ENCODE measurements at regions not wholly inside any gene's neighbourhood (a gene's known extent, or its start where the extent isn't known, plus 50 kb on each side); places are given as distances from the start of the nearest gene placed in this dataset.

DNA sequence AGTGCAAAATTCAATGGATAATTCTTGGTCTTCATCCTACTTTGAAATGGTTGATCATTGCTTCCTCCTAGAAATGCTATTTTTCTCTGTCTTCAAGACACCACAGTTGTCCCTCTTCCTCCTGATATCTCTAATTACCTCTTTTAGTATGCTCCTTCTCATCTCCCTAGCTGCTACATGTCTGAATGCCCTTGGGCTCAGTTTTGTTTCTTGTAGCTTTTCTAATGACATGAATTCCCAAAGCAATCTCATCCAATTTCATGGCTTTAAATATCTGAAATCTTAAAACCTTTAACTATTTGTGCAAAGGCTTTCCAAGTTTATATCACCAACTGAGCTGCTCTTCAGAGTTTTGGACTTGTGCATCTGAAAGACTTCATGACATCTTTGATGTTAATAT lies 120.2 kb upstream of the RGS17 start:
- no peak for DNase-seq (ENCODE audit: low read depth)

DNA sequence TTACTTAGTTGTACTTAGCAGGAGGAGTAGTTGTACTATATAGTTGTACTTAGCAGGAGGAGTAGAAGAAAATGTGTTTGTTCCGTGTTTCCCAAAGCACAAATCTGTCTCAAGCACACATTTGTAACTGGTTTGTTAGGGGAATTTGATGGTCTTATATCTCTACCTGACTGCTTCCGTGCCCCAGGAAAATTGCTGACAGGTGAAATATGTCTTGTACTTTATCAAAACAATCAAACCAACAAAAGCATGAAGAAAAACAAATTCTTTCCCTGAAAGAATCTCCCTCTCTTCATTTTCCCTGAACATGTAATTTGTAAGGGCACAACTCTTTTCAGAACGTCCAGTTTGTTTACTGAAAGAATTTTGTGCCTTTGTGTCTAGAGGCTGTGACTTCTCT lies 106.6 kb upstream of the RGS17 start:
- no peak for DNase-seq (ENCODE audit: low read depth)

DNA sequence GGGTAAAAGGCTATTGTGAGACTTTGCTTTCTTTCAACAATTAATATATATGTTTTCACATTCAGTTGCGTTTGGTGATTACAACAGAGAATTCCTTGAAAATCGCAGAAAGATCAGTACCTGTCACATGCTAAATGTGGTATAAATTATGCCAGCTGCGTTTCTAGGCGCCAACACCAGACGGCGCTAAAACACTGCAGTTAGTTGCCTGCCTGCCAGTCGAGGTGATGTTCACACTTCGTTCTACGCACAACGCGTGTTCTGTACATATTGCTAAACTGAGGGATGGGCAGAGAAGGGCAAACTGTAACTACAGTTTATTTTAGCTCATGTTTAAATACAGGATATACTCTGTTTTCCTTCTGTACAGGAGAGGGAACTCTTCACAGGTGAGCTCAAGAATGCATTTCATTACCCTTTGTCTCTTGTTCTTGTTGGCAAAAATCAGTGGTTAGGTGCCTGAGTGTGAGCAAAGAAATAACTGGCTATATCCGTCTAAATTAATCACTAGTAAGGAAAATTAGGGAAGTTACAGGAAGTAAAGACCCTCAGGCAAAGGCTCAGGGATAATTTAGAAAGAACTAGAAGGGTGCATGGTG lies 100.1 kb upstream of the RGS17 start:
- DNase-seq (ENCODE audit: low read depth) = peak; percentile 47

DNA sequence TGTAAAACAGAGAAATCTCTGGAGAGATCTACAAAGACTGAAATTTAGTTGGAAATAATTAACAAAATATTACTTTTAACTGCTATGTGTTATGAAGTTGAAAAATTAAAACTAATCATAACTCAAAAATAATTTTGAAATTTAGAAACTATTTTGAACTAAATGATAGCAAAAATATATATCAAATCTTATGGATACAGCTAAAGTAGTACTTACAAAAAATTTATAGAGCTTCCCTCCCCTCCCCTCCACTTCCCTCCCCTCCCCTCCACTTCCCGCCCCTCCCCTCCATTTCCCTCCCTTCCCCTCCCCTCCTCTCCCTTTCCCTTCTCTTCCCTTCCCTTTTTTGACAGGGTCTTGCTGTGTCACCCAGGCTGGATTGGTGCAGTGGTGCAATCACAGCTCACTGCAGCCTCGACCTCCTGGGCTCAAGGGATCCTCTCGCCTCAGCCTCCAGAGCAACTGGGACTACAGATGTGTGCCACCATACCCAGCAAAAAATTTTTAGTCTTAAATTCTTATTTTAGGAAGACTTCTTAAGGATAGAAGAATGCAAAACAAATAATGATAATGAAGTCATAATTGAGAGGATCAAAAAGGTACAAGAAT lies 87.2 kb upstream of the RGS17 start:
- DNase-seq (ENCODE audit: low read depth) = no peak

DNA sequence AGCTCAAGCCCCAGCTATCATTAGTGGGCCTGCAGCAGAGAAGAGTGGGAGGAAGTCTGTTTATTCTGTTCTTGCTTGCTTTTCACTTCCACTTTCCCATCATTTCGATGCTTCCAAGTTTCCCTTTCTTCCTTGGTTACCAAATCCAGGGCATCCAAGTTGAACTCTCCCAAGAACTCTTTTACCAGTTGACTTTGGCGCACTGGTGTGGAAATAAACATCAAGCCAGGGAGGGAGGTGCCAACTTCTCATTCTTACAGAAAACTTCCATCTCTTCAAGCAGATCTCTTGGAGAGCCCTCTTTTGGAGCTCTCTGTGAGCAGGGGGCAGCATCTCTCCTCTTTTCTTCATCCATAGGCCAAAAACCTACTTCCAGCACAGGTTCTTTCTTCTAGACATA lies 85.7 kb upstream of the RGS17 start:
- DNase-seq (ENCODE audit: low read depth) = no peak

DNA sequence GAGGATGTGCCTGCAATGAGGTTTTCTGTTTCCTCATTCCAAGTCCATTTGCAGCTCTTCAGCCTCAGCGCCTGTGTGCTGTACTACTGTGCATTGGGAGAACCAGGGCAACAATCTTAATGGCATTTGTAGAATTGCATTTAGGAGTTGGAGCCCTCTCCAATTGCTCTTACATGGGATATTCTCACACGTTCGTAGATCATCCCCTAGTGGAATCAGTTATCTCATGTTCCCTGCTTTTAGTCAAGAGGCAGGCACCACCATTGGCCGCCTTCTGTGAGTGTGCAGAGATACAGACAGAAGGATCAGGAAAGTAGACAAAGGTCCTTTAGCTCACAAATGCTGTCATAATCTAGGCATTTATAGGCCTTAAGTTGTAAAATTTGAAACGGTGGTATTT lies 84.2 kb upstream of the RGS17 start:
- peak; percentile 6 for DNase-seq (ENCODE audit: low read depth)

DNA sequence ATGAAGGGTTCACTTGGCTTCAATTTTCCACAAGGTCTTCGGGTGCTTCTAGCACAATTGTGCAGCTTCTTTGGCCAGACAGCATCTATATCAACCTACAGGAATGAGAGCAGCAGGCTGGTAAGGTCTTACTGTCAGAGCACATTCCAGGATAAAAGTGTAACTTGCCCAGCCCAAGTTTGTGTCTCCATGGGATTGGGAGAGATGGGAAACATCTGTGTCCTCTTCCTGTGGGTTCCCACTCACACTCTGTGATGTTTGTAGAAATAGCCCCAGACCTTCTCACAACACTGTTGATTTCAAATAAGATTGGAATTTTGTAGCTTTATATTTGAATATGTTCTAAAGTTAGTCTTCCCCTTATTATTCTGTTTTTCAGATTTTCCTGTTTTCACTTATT lies 83.4 kb upstream of the RGS17 start:
- no peak for DNase-seq (ENCODE audit: low read depth)

DNA sequence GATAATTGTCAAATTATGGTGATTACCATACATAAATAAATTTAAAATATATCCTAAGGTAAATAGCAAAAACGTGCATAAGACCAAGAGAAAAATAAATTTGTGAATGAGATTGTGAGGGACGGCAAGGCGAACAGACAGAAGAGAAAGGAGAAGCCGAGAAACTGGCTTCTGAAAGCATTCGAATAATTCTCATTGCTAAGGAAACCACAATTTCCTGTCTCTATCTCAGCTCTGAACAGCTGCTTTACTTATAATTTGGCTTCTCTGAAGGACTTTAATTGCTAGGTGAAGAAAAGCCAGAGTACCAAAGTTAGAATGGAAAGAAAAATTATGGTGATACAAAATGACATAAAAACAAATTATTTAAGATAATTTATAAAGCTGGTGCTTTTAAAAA lies 79.0 kb upstream of the RGS17 start:
- peak; percentile 11 for DNase-seq (ENCODE audit: low read depth)

DNA sequence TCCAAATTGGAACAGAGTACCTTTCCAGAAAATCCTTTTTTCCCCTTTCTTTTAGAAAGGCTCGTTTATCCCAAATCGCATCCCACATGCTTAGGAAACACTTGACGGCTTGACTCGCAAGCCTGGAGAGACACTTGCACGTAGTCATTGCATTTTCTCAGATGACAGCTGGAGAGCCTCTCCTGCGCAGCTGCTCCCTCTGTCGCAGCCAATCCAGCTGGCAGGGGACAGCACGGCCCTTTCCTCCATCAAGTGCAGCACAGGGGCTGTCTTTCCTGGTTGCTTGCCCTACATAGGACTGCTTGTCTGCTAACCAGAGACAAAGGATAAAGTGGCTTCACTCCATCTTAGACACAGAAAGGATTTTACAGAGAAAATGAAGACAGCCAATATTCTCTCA lies 77.6 kb upstream of the RGS17 start:
- DNase-seq (ENCODE audit: low read depth) = no peak

DNA sequence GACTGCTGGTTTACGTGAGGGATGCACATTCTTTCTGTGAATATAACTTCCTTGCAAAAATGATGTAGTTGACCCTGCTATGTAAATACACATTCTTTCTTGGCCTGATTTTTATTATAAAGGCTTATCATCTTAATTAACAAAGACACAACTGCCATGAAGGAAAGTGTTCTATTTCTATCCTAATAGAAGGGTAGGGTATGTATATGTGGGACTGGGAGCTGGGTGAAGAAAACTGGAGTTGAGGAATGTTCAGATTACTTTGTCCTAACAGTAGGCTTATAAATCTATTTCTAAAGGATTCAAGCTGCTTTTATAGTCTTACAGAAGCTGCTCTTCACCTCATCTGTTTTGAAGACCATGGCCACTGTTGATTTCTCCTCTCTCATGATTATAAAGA lies 76.5 kb upstream of the RGS17 start:
- no peak for DNase-seq (ENCODE audit: low read depth)

DNA sequence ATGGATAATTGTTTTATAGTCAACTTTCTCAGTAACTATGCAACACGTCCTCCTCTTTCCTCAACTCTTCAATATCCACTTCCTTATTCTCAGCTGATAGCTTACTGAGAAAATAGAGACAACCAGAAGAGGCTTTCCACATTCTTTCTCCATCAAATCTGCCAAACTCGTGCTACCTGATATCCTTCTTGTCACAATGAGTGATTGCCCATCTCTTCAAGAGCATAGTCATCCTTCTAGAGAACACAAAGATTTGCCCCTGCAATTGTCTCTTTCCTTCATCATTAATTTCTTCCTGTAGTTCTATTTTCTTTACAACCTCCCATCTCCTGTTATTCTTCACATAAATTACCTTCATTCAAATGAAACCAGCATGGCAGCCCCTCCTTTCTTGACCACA lies 75.9 kb upstream of the RGS17 start:
- no peak for DNase-seq (ENCODE audit: low read depth)

DNA sequence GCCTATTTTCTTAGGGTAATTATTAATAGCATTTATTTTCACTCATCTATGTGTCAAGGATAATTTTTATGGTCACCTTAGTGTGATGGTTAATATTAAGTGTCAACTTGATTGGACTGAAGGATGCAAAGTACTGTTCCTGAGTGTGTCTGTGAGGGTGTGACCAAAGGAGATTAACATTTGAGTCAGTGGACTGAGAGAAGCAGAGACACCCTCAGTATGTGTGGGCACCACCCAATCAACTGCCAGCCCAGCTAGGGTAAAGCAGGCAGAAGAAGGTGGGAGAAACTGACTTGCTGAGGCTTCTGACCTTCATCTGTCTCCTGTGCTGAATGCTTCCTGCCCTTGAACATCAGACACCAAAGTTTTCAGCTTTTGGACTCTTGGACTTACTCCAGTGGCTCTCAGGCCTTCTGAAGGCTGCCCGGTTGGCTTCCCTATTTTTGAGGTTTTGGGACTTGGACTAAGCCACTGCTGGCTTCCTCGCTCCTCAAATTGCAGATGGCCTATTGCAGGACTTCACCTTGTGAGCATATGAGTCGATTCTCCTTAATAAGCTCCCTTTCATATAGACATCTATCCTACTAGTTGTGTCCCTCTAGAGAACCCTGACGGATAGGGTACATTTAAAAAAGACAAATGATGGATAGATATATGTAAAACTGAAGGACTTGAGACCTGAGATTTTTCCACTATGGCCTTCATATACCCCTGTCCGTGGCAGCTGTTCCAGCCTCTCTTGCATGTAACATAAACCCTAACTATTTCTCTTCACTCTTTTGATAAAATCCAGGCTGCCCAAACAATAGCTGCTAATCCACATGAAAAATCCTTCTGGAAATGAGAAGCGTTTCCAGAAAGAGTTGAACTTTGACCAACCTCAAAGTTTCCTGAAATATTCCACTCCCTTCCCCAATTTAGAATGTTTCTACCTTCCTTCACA lies 62.1 kb upstream of the RGS17 start:
- DNase-seq (ENCODE audit: low read depth) = no peak

DNA sequence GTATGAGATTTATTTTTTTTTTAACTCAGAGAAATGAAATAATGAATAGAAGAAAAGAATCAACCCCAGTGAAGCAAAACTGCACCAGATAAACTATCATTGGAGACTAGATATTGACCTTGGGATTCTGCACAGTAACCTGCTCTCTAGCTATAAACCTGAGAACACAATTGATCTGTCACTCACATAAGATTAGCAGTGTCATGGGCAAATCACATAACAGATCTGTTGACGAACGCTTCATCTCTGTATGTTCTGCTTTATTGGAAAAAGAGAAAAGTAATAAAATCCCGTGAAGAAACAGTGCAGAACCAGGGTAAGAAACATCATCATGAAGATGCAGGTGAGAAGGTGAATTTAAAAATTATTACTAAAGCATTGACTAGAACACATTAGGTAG lies 52.8 kb upstream of the RGS17 start:
- DNase-seq (ENCODE audit: low read depth) = no peak

Data from renal cortical epithelial cell (primary cell).